H1 (cell line): ENCODE measurements at regions not wholly inside any gene's neighbourhood (a gene's known extent, or its start where the extent isn't known, plus 50 kb on each side); places are given as distances from the start of the nearest gene placed in this dataset.

ENCODE experiments used
- CTCF ChIA-PET: fragments of 300-600 bp; sonication (Branson Sonifier 250); formaldehyde crosslinking; loops from one replicate; lab custom pipeline; 2021; ENCODE audit not compliant: partially characterized antibody; lab: Charles Lee
- POLR2A ChIA-PET: fragments of 300-600 bp; sonication (Branson Sonifier 250); formaldehyde crosslinking; loops from one replicate; lab custom pipeline; 2021; ENCODE audit warnings: inconsistent platforms; ENCODE audit not compliant: partially characterized antibody; lab: Charles Lee
- DNase-seq, 2 experiments: peaks; one replicate each; pipeline versions ENCODE4 v3.0.0 to v3.0.0-alpha.2; 2010 to 2022; ENCODE audit warnings: low spot score in 2 of 2, low read depth in 1 of 2, mixed read lengths in 1 of 2
- FAIRE-seq: peaks from 2 replicates; lab custom pipeline; 2011; peaks lifted over from hg19 to GRCh38; lab: Jason Lieb, UNC
- H2AFZ ChIP-seq: 2 replicates; pipeline ENCODE4 v1.8.1; 2012; ENCODE audit warnings: low read length, inconsistent platforms
- H2AK5ac ChIP-seq: 2 replicates; pipeline ENCODE4 v1.6.1; 2013; ENCODE audit warnings: low read depth, low read length
- H2BK120ac ChIP-seq: replicated peaks from 2 replicates; pipeline ENCODE3; 2013; ENCODE audit warnings: low read depth, low read length, inconsistent platforms
- H2BK12ac ChIP-seq: 2 replicates; pipeline ENCODE4 v1.6.1; 2013; ENCODE audit warnings: low read depth, low read length
- H2BK15ac ChIP-seq: 2 replicates; pipeline ENCODE4 v1.6.1; 2013; ENCODE audit warnings: low read length
- H2BK20ac ChIP-seq: 2 replicates; pipeline ENCODE4 v1.6.1; 2013; ENCODE audit warnings: low read length
- H2BK5ac ChIP-seq: 2 replicates; pipeline ENCODE4 v1.6.1; 2013; ENCODE audit warnings: low read depth, low read length
- H3K14ac ChIP-seq: 2 replicates; pipeline ENCODE4 v1.6.1; 2013; ENCODE audit warnings: inconsistent platforms; ENCODE audit not compliant: insufficient read length
- H3K18ac ChIP-seq: 2 replicates; pipeline ENCODE4 v1.6.1; 2013; ENCODE audit warnings: low read length; ENCODE audit errors: extremely low read depth
- H3K23ac ChIP-seq: 2 replicates; pipeline ENCODE4 v1.6.1; 2013; ENCODE audit warnings: inconsistent platforms; ENCODE audit not compliant: insufficient read length
- H3K23me2 ChIP-seq: 2 replicates; pipeline ENCODE4 v1.6.1; 2013; ENCODE audit warnings: low read depth, low read length
- H3K27ac ChIP-seq: 2 replicates; pipeline ENCODE4 v1.6.1; 2011; ENCODE audit warnings: low read depth, low read length, inconsistent platforms
- H3K27me3 ChIP-seq, 4 experiments: replicated peaks in 1 of 4; 1 replicate in 1 of 4; 2 replicates in 3 of 4; pipeline versions ENCODE4 v1.6.1 to v1.8.1; 2011 to 2013; ENCODE audit warnings: low read length in 3 of 4, mild to moderate bottlenecking in 3 of 4, inconsistent platforms in 2 of 4, mixed read lengths in 2 of 4, moderate library complexity in 1 of 4; ENCODE audit not compliant: control insufficient read depth in 3 of 4, insufficient read depth in 3 of 4; ENCODE audit errors: extremely low read depth in 1 of 4
- H3K36me3 ChIP-seq, 4 experiments: 2 replicates each; pipeline versions ENCODE4 v1.6.1 to v1.8.1; 2011 to 2013; ENCODE audit warnings: mild to moderate bottlenecking in 4 of 4, low read length in 3 of 4, moderate library complexity in 2 of 4, control low read depth in 1 of 4, inconsistent platforms in 1 of 4; ENCODE audit not compliant: insufficient read depth in 4 of 4, control insufficient read depth in 2 of 4
- H3K4ac ChIP-seq: replicated peaks from 2 replicates; pipeline ENCODE3; 2013; ENCODE audit warnings: low read length, low read depth, mixed read lengths, inconsistent platforms; ENCODE audit not compliant: insufficient read length
- H3K4me1 ChIP-seq, 4 experiments: replicated peaks in 1 of 4; 1 replicate in 1 of 4; 2 replicates in 3 of 4; pipeline versions ENCODE4 v1.6.1 to v1.8.1; 2011 to 2013; ENCODE audit warnings: low read length in 3 of 4, inconsistent platforms in 2 of 4, mixed read lengths in 1 of 4; ENCODE audit not compliant: insufficient read depth in 4 of 4, control insufficient read depth in 3 of 4
- H3K4me2 ChIP-seq, 2 experiments: 2 replicates each; pipeline versions ENCODE4 v1.6.1 to v1.8.1; 2011 to 2013; ENCODE audit warnings: low read depth in 2 of 2, low read length in 2 of 2, control low read depth in 1 of 2, inconsistent platforms in 1 of 2, mild to moderate bottlenecking in 1 of 2; ENCODE audit not compliant: insufficient read depth in 1 of 2
- H3K4me3 ChIP-seq, 4 experiments: fragments of 200-600, 300-600 bp in 1 of 4; sonication (generic), shearing (Covaris generic), sonication (Bioruptor Twin) in 1 of 4; 2 replicates each; pipeline versions ENCODE4 v1.5.1 to v1.8.1; 2011 to 2016; ENCODE audit warnings: low read length in 4 of 4, low read depth in 3 of 4, control low read depth in 2 of 4, inconsistent platforms in 2 of 4, mild to moderate bottlenecking in 2 of 4, mixed read lengths in 1 of 4, moderate library complexity in 1 of 4; ENCODE audit not compliant: insufficient read depth in 2 of 4; ENCODE audit errors: extremely low read depth in 1 of 4
- H3K56ac ChIP-seq: replicated peaks from 2 replicates; pipeline ENCODE3; 2013; ENCODE audit warnings: low read depth, mild to moderate bottlenecking, mixed read lengths, low read length, inconsistent platforms; ENCODE audit not compliant: insufficient read length
- H3K79me1 ChIP-seq: 2 replicates; pipeline ENCODE4 v1.6.1; 2013; ENCODE audit warnings: low read depth, low read length, control low read depth
- H3K79me2 ChIP-seq, 2 experiments: 2 replicates each; pipeline versions ENCODE4 v1.6.1 to v1.8.1; 2012 to 2013; ENCODE audit warnings: low read length in 2 of 2, mild to moderate bottlenecking in 2 of 2, inconsistent platforms in 1 of 2; ENCODE audit not compliant: insufficient read depth in 2 of 2, control insufficient read depth in 1 of 2
- H3K9ac ChIP-seq, 4 experiments: replicated peaks in 1 of 4; 1 replicate in 1 of 4; 2 replicates in 3 of 4; pipeline versions ENCODE4 v1.6.1 to v1.8.1; 2011 to 2013; ENCODE audit warnings: low read depth in 3 of 4, low read length in 3 of 4, control low read depth in 2 of 4, mild to moderate bottlenecking in 2 of 4, moderate library complexity in 2 of 4, inconsistent platforms in 1 of 4; ENCODE audit errors: extremely low read depth in 1 of 4
- H3K9me3 ChIP-seq, 2 experiments: 2 replicates each; pipeline versions ENCODE4 v1.6.1 to v1.8.1; 2012 to 2013; ENCODE audit warnings: mild to moderate bottlenecking in 2 of 2, moderate library complexity in 2 of 2, control low read depth in 1 of 2, inconsistent platforms in 1 of 2, low read depth in 1 of 2, low read length in 1 of 2, mixed read lengths in 1 of 2; ENCODE audit not compliant: insufficient read depth in 2 of 2
- H4K20me1 ChIP-seq, 2 experiments: replicated peaks in 1 of 2; 2 replicates each; pipeline versions ENCODE3 to v1.8.1; 2011 to 2013; ENCODE audit warnings: inconsistent platforms in 2 of 2, low read length in 2 of 2, mild to moderate bottlenecking in 1 of 2; ENCODE audit not compliant: insufficient read depth in 2 of 2, control insufficient read depth in 1 of 2
- H4K5ac ChIP-seq: 2 replicates; pipeline ENCODE4 v1.6.1; 2013; ENCODE audit warnings: low read length, low read depth, mixed read lengths, inconsistent platforms; ENCODE audit not compliant: insufficient read length
- H4K8ac ChIP-seq: 2 replicates; pipeline ENCODE4 v1.8.0; 2013; ENCODE audit warnings: mild to moderate bottlenecking, moderate library complexity, low read length, inconsistent platforms; ENCODE audit not compliant: insufficient read depth; ENCODE audit errors: extremely low read depth
- H4K91ac ChIP-seq: replicated peaks from 2 replicates; pipeline ENCODE3; 2013; ENCODE audit warnings: low read length, mixed read lengths, inconsistent platforms; ENCODE audit not compliant: insufficient read length
- ATF2 ChIP-seq: IDR thresholded peaks from 2 replicates; pipeline ENCODE4 v1.6.1; 2012; ENCODE audit warnings: low read length, inconsistent platforms
- ATF3 ChIP-seq: IDR thresholded peaks from 2 replicates; pipeline ENCODE4 v1.6.1; 2011; ENCODE audit warnings: low read depth, mild to moderate bottlenecking, low read length; ENCODE audit not compliant: insufficient read depth
- BRCA1 ChIP-seq: IDR thresholded peaks from 2 replicates; pipeline ENCODE4 v1.6.1; 2012; ENCODE audit warnings: low read depth, low read length, improper control_type of control experiment
- EGR1 ChIP-seq: IDR thresholded peaks from 2 replicates; pipeline ENCODE4 v1.6.1; 2011; ENCODE audit warnings: low read depth, low read length, borderline replicate concordance
- HDAC6 ChIP-seq: IDR thresholded peaks from one replicate; pipeline ENCODE4 v1.7.1; 2012; ENCODE audit warnings: low read depth, mild to moderate bottlenecking, inconsistent platforms, low read length, moderate library complexity
- KDM1A ChIP-seq: fragments of 200-600, 300-600 bp; sonication (generic); IDR thresholded peaks from 2 replicates; pipeline ENCODE4 v1.7.1; 2016; ENCODE audit warnings: mild to moderate bottlenecking, low read length, borderline replicate concordance
- POLR2AphosphoS5 ChIP-seq: IDR thresholded peaks from 2 replicates; pipeline ENCODE4 v1.6.1; 2011; ENCODE audit warnings: low read depth, low read length
- RAD21 ChIP-seq, 2 experiments: IDR thresholded peaks in 1 of 2; conservative IDR thresholded peaks in 1 of 2; 2 replicates each; pipeline ENCODE4 v1.6.1; 2011; ENCODE audit warnings: low read depth in 2 of 2, low read length in 2 of 2, improper control_type of control experiment in 1 of 2, inconsistent platforms in 1 of 2, mild to moderate bottlenecking in 1 of 2, moderate library complexity in 1 of 2
- SP4 ChIP-seq: IDR thresholded peaks from 2 replicates; pipeline ENCODE4 v1.6.1; 2012; ENCODE audit warnings: low read length, inconsistent platforms
- TAF1 ChIP-seq: IDR thresholded peaks from 2 replicates; pipeline ENCODE4 v1.6.1; 2011; ENCODE audit warnings: mild to moderate bottlenecking, low read depth, low read length

GRCh38 chr7:121574109-121574508 is 178.0 kb upstream of the FAM3C start:
- Histone ChIP-seq H3K4me2 (no peak overlapping the region), H3K23me2 (no peaks in the 10 kb centered on the region), H3K79me2 (no peaks in the 10 kb centered on the region), H4K91ac (peak overlapping the region; percentile 36), H3K23ac (no peak overlapping the region), H3K56ac (no peak overlapping the region), H3K9me3 (0 out of 4 replicates have a peak, but pooled peaks cover 0 to 7% of the 10 kb centered on the region in 2 experiments), H2BK120ac (no peak overlapping the region), H2BK5ac (no peak overlapping the region), H3K9ac (no peak overlapping the region), H3K36me3 (no peaks in the 10 kb centered on the region; a peak in 1 of 8 replicates), H3K79me1 (no peaks in the 10 kb centered on the region), H2BK12ac (no peak overlapping the region), H4K8ac (no peak overlapping the region), H3K4ac (no peak overlapping the region), H3K4me3 (no peak overlapping the region), H4K5ac (no peak overlapping the region), H3K18ac (no peak overlapping the region), H4K20me1 (no peaks in the 10 kb centered on the region), H2BK15ac (no peak overlapping the region), H3K27ac (no peak overlapping the region), H3K4me1 (peaks cover 0 to 6% (median 0%) of the 10 kb centered on the region in 4 experiments; a peak in 1 of 7 replicates), H2AFZ (no peak overlapping the region), H2AK5ac (no peak overlapping the region), H3K14ac (no peak overlapping the region), H3K27me3 (no peaks in the 10 kb centered on the region), H2BK20ac (no peak overlapping the region)
- CTCF ChIA-PET: interaction anchor here (1.3 to 2.3 kb wide), 3 partner anchors 11 to 421 kb away, joined by 3 to 6 read pairs (median 4); no protein-coding TSS in a partner anchor
- POLR2A ChIA-PET: no interaction called here
- DNase-seq (no peak), FAIRE-seq (no peak)
- TF ChIP-seq EGR1: no peak
- TF ChIP-seq KDM1A: no peak
- no peak for TF ChIP-seq POLR2AphosphoS5
- TF ChIP-seq TAF1: no peak
- TF ChIP-seq RAD21 (IDR thresholded peaks at IDR 0.05 in 1 of 2, conservative IDR thresholded peaks at IDR 0.05 in 1 of 2; ENCODE audit: low read depth in 2 of 2, low read length in 2 of 2): no peak
- no peak for TF ChIP-seq ATF2
- TF ChIP-seq HDAC6: no peak
- no peak for TF ChIP-seq BRCA1
- no peak for TF ChIP-seq ATF3
- no peak for TF ChIP-seq SP4
